C4-2B (cell line): ENCODE measurements at regions not wholly inside any gene's neighbourhood (a gene's known extent, or its start where the extent isn't known, plus 50 kb on each side); places are given as distances from the start of the nearest gene placed in this dataset.

Source experiments
- ZFX ChIP-seq: fragments of 450-650 bp; IDR thresholded peaks from 2 replicates; pipeline ENCODE4 v1.6.1; 2017
- TF ChIP-seq, protein P1 (sequence below): fragments of 450-650 bp; conservative IDR thresholded peaks from 2 replicates; pipeline ENCODE4 v1.5.1; 2017; ENCODE audit warnings: mild to moderate bottlenecking

DNA sequence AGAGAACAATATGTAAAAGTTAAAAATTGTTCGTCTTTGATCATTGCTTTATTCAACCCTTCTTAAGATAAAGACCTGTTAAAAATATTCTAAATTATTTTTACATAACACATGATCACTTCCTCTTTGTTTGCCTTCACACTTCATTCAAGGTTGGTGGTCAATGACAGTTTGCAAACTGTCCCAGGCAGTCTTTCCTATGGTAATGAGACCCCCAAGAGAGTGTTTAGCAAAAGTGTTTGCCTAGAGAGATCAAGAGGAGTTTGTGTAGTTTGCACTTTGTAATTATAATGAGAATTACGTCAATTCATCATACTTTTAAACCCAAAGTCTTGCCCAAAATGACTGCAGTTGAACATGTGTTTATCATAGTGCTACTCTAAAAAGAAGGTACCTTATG lies 77.2 kb upstream of the ABCA12 start:
- TF ChIP-seq, protein P1, sequence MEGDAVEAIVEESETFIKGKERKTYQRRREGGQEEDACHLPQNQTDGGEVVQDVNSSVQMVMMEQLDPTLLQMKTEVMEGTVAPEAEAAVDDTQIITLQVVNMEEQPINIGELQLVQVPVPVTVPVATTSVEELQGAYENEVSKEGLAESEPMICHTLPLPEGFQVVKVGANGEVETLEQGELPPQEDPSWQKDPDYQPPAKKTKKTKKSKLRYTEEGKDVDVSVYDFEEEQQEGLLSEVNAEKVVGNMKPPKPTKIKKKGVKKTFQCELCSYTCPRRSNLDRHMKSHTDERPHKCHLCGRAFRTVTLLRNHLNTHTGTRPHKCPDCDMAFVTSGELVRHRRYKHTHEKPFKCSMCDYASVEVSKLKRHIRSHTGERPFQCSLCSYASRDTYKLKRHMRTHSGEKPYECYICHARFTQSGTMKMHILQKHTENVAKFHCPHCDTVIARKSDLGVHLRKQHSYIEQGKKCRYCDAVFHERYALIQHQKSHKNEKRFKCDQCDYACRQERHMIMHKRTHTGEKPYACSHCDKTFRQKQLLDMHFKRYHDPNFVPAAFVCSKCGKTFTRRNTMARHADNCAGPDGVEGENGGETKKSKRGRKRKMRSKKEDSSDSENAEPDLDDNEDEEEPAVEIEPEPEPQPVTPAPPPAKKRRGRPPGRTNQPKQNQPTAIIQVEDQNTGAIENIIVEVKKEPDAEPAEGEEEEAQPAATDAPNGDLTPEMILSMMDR = no peak
- TF ChIP-seq ZFX = no peak
